ENCODE measurements at regions not wholly inside any gene's neighbourhood (a gene's known extent, or its start where the extent isn't known, plus 50 kb on each side); places are given as distances from the start of the nearest gene placed in this dataset.
A peak's percentile ranks its signal among the peaks of the same experiment; 100 is the strongest.

DNA sequence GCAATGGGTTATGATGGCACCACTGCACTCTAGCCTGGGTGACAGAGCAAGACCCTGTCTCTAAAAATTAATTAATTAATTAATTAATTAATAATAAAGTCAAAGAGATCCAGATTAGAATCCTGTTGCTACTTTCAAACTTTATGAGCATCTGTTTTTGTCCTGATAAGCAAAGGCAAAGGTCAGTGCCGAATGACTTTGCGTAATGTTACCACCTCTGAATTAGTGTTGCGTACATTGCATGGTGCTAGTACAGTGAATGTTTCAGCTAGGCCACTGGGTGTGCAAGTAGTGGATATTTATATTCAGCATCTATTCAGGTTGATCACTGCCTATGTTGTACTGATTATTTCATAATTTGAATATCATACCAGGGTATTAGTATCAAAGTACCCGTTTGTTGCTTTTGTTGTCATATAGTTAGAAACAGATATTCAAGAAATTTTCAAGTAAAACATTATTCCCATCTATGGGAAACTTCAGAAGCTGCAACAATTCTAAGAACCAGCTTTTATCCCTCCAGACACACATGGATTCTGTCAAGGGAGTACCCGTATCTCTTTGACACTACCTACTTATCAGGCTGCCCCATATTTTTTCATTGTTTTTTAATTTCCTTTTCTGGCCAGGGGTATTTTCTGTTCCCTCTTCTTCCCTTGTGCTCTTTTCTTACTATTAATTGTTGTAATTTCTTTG is 127.1 kb upstream of the GRM7 start (continued):
- TF ChIP-seq, protein P1, sequence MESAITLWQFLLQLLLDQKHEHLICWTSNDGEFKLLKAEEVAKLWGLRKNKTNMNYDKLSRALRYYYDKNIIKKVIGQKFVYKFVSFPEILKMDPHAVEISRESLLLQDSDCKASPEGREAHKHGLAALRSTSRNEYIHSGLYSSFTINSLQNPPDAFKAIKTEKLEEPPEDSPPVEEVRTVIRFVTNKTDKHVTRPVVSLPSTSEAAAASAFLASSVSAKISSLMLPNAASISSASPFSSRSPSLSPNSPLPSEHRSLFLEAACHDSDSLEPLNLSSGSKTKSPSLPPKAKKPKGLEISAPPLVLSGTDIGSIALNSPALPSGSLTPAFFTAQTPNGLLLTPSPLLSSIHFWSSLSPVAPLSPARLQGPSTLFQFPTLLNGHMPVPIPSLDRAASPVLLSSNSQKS (CRISPR knock-in tag; IDR thresholded peaks at IDR 0.05), result no peak
- TF ChIP-seq EP300 (IDR thresholded peaks at IDR 0.05; ENCODE audit: low read length), result peak; percentile 60
- TF ChIP-seq DDX20 (tag; IDR thresholded peaks at IDR 0.05; ENCODE audit: low read depth), result no peak
- TF ChIP-seq SRF (CRISPR knock-in tag; IDR thresholded peaks at IDR 0.05), result peak in 1 of 2 experiments; percentile 77; a peak in 1 of 4 replicates
- peak; percentile 61; the same call in 1 of the 2 replicates for TF ChIP-seq SOX6 (IDR thresholded peaks at IDR 0.05)
- TF ChIP-seq FOXM1 (IDR thresholded peaks at IDR 0.05; ENCODE audit: low read depth), result peak; percentile 36; the same call in 1 of the 2 replicates
- TF ChIP-seq FOXM1 (CRISPR knock-in tag; IDR thresholded peaks at IDR 0.05; ENCODE audit: low read depth), result no peak
- peak; percentile 77 for TF ChIP-seq STAT5A (IDR thresholded peaks at IDR 0.05; ENCODE audit: borderline replicate concordance, low read length)
- TF ChIP-seq, protein P2, sequence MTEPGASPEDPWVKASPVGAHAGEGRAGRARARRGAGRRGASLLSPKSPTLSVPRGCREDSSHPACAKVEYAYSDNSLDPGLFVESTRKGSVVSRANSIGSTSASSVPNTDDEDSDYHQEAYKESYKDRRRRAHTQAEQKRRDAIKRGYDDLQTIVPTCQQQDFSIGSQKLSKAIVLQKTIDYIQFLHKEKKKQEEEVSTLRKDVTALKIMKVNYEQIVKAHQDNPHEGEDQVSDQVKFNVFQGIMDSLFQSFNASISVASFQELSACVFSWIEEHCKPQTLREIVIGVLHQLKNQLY (CRISPR knock-in tag; conservative IDR thresholded peaks at IDR 0.05), result no peak
- TF ChIP-seq MEIS2 (IDR thresholded peaks at IDR 0.05; ENCODE audit: partially characterized antibody), result peak; percentile 43
- TF ChIP-seq ERF (CRISPR knock-in tag; IDR thresholded peaks at IDR 0.05), result no peak
- no peak for TF ChIP-seq ETV1 (tag; conservative IDR thresholded peaks at IDR 0.05; ENCODE audit: low read depth)
- TF ChIP-seq NCOR1 (IDR thresholded peaks at IDR 0.05), result peak; percentile 81
- TF ChIP-seq PML (IDR thresholded peaks at IDR 0.05; ENCODE audit: low read length), result peak; percentile 70; the same call in 1 of the 2 replicates
- peak; percentile 84 for TF ChIP-seq CBFA2T3 (IDR thresholded peaks at IDR 0.05)
- TF ChIP-seq BRCA1 (IDR thresholded peaks at IDR 0.05), result no peak
- no peak for TF ChIP-seq BRCA1 (CRISPR knock-in tag; IDR thresholded peaks at IDR 0.05)
- TF ChIP-seq NFE2 (IDR thresholded peaks at IDR 0.05; ENCODE audit: low read depth), result peak; percentile 64
